Liver (tissue), 8 donors: ENCODE measurements at regions not wholly inside any gene's neighbourhood (a gene's known extent, or its start where the extent isn't known, plus 50 kb on each side); places are given as distances from the start of the nearest gene placed in this dataset.

Experiments
- DNase-seq: peaks from one replicate; pipeline ENCODE4 v3.0.0-alpha.2; 2017; ENCODE audit warnings: low spot score
- H3K27ac ChIP-seq, 2 donors: one replicate each; pipeline ENCODE4 v1.7.0; 2013; ENCODE audit warnings: inconsistent platforms in 2 of 2, low read length in 2 of 2, control low read depth in 1 of 2, low read depth in 1 of 2, mild to moderate bottlenecking in 1 of 2
- H3K27me3 ChIP-seq, 4 donors: one replicate each; pipeline versions ENCODE4 v1.6.1 to v1.7.0; 2013; ENCODE audit warnings: low read length in 3 of 4, inconsistent platforms in 1 of 4, mild to moderate bottlenecking in 1 of 4, moderate library complexity in 1 of 4; ENCODE audit not compliant: control insufficient read depth in 4 of 4, insufficient read depth in 4 of 4
- H3K36me3 ChIP-seq, 4 donors: one replicate each; pipeline versions ENCODE4 v1.6.1 to v1.7.0; 2013; ENCODE audit warnings: low read length in 3 of 4, mild to moderate bottlenecking in 3 of 4, low read depth in 1 of 4, moderate library complexity in 1 of 4; ENCODE audit not compliant: control insufficient read depth in 4 of 4, insufficient read depth in 3 of 4
- H3K4me1 ChIP-seq, 4 donors: one replicate each; pipeline versions ENCODE4 v1.6.1 to v1.7.0; 2013; ENCODE audit warnings: low read length in 3 of 4, mild to moderate bottlenecking in 3 of 4, moderate library complexity in 1 of 4; ENCODE audit not compliant: control insufficient read depth in 4 of 4, insufficient read depth in 4 of 4
- H3K4me3 ChIP-seq, 3 donors: one replicate each; pipeline versions ENCODE4 v1.6.1 to v1.7.0; 2013; ENCODE audit warnings: low read length in 3 of 3, control low read depth in 1 of 3, low read depth in 1 of 3, mild to moderate bottlenecking in 1 of 3
- H3K9ac ChIP-seq, 2 donors: one replicate each; pipeline ENCODE4 v1.7.0; 2013; ENCODE audit warnings: low read length in 2 of 2, mild to moderate bottlenecking in 2 of 2, moderate library complexity in 2 of 2, control low read depth in 1 of 2, low read depth in 1 of 2
- H3K9me3 ChIP-seq, 4 donors: one replicate each; pipeline versions ENCODE4 v1.6.1 to v1.7.0; 2013; ENCODE audit warnings: low read length in 3 of 4; ENCODE audit not compliant: control insufficient read depth in 4 of 4
- EGR1 ChIP-seq, 2 donors: IDR thresholded peaks; 2 replicates each; pipeline ENCODE4 v1.6.1; 2016 to 2018; ENCODE audit warnings: antibody characterized with exemption in 2 of 2, low read depth in 2 of 2
- FOXA1 ChIP-seq: IDR thresholded peaks from 2 replicates; pipeline ENCODE4 v1.6.1; 2016; ENCODE audit warnings: antibody characterized with exemption
- FOXA2 ChIP-seq: IDR thresholded peaks from 2 replicates; pipeline ENCODE4 v1.6.1; 2016; ENCODE audit warnings: antibody characterized with exemption
- GABPA ChIP-seq, 2 donors: IDR thresholded peaks in 1 of 2; conservative IDR thresholded peaks in 1 of 2; 2 replicates each; pipeline ENCODE4 v1.6.1; 2016; ENCODE audit warnings: antibody characterized with exemption in 2 of 2, mild to moderate bottlenecking in 1 of 2, moderate library complexity in 1 of 2
- HNF4A ChIP-seq, 2 donors: conservative IDR thresholded peaks; 2 replicates each; pipeline ENCODE4 v1.6.1; 2016; ENCODE audit warnings: antibody characterized with exemption in 2 of 2, mild to moderate bottlenecking in 2 of 2
- HNF4G ChIP-seq: IDR thresholded peaks from 2 replicates; pipeline ENCODE4 v1.6.1; 2016; ENCODE audit warnings: antibody characterized with exemption
- JUND ChIP-seq, 2 donors: IDR thresholded peaks; 2 replicates each; pipeline ENCODE4 v1.6.1; 2016; ENCODE audit warnings: antibody characterized with exemption in 2 of 2
- NR2F2 ChIP-seq: IDR thresholded peaks from 2 replicates; pipeline ENCODE4 v1.6.1; 2016; ENCODE audit warnings: antibody characterized with exemption
- RAD21 ChIP-seq, 2 donors: IDR thresholded peaks; 2 replicates each; pipeline ENCODE4 v1.6.1; 2016; ENCODE audit warnings: antibody characterized with exemption in 2 of 2, mild to moderate bottlenecking in 2 of 2
- RXRA ChIP-seq, 2 donors: IDR thresholded peaks; 2 replicates each; pipeline ENCODE4 v1.6.1; 2017 to 2018; ENCODE audit warnings: antibody characterized with exemption in 2 of 2, mild to moderate bottlenecking in 1 of 2
- SP1 ChIP-seq: IDR thresholded peaks from 2 replicates; pipeline ENCODE4 v1.6.1; 2018; ENCODE audit warnings: antibody characterized with exemption, mild to moderate bottlenecking
- TAF1 ChIP-seq: conservative IDR thresholded peaks from 2 replicates; pipeline ENCODE4 v1.6.1; 2016; ENCODE audit warnings: antibody characterized with exemption, mild to moderate bottlenecking
- YY1 ChIP-seq: IDR thresholded peaks from 2 replicates; pipeline ENCODE4 v1.6.1; 2016; ENCODE audit warnings: antibody characterized with exemption, mild to moderate bottlenecking
- WGBS: extraction: QIAGEN DNeasy Blood & Tissue Kit; methylation state at CpG from one replicate; pipeline ENCODE4 v1.1.7; 2013; 5-methylcytosine and 5-hydroxymethylcytosine counted together
- TF ChIP-seq, protein P1 (sequence below): fragments of 150-350 bp; IDR thresholded peaks from 2 replicates; pipeline ENCODE4 v1.5.1; 2017; ENCODE audit warnings: improper control_type of control experiment, low read depth, low read length; ENCODE audit not compliant: missing input control
- TF ChIP-seq, protein P2 (sequence below): IDR thresholded peaks from 2 replicates; pipeline ENCODE4 v1.6.1; 2016; ENCODE audit warnings: antibody characterized with exemption
- TF ChIP-seq, protein P3 (sequence below): IDR thresholded peaks from 2 replicates; pipeline ENCODE4 v1.6.1; 2016; ENCODE audit warnings: antibody characterized with exemption, mild to moderate bottlenecking
- TF ChIP-seq, protein P4 (sequence below): IDR thresholded peaks from 2 replicates; pipeline ENCODE4 v1.6.1; 2016; ENCODE audit warnings: antibody characterized with exemption
- TF ChIP-seq, protein P5 (sequence below): IDR thresholded peaks from 2 replicates; pipeline ENCODE4 v1.6.1; 2016; ENCODE audit warnings: antibody characterized with exemption
- donor health status: healthy.
- donor health status: healthy.
- donor health status: healthy.
- donor health status: healthy.
- donor health status: healthy.

DNA sequence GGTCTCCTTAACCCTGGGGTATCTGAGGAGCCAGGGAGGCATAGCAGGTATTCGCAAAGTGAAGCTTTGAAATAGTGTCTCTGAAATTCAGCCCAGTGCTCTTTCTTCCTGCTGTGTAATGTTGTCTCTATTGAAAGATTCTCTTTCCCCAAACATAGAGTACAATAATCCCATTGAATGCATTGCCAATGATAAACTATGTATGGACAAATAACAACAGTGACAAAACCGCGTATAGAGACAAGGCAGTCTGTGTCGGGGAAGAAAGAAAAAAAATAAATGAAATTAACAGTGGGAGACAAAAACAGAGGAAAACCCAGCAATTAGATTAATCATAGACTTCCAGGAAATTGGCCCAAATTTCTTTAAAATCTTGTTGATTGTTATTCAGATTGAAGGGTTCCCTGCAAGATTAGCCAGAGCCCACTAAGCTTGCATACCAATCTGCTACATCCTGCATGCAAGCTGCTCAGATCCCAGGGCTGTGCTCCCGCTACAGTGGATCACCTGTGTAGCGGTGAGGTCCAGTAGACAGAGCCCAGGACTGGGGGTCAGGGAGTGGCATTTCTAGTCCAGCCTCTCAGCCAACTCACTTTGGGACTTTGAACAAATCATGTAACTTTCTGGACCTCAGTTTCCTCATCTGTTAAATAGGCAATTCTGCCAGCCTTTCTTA is 492.8 kb downstream of the INSC start:
- H3K27me3 ChIP-seq = no peaks in the 10 kb centered on the region
- TF ChIP-seq TAF1 (no peak), RAD21 (IDR thresholded peaks at IDR 0.05) (no peak), GABPA (IDR thresholded peaks at IDR 0.05 in 1 of 2, conservative IDR thresholded peaks at IDR 0.05 in 1 of 2) (no peak), HNF4A (conservative IDR thresholded peaks at IDR 0.05) (no peak), RXRA (IDR thresholded peaks at IDR 0.05) (no peak), YY1 (no peak), JUND (IDR thresholded peaks at IDR 0.05) (no peak), EGR1 (IDR thresholded peaks at IDR 0.05; ENCODE audit: low read depth in 2 of 2) (no peak), HNF4G (no peak), FOXA2 (no peak), NR2F2 (no peak), FOXA1 (no peak), SP1 (no peak)
- TF ChIP-seq, protein P1, sequence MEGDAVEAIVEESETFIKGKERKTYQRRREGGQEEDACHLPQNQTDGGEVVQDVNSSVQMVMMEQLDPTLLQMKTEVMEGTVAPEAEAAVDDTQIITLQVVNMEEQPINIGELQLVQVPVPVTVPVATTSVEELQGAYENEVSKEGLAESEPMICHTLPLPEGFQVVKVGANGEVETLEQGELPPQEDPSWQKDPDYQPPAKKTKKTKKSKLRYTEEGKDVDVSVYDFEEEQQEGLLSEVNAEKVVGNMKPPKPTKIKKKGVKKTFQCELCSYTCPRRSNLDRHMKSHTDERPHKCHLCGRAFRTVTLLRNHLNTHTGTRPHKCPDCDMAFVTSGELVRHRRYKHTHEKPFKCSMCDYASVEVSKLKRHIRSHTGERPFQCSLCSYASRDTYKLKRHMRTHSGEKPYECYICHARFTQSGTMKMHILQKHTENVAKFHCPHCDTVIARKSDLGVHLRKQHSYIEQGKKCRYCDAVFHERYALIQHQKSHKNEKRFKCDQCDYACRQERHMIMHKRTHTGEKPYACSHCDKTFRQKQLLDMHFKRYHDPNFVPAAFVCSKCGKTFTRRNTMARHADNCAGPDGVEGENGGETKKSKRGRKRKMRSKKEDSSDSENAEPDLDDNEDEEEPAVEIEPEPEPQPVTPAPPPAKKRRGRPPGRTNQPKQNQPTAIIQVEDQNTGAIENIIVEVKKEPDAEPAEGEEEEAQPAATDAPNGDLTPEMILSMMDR = no peak
- TF ChIP-seq, protein P2, sequence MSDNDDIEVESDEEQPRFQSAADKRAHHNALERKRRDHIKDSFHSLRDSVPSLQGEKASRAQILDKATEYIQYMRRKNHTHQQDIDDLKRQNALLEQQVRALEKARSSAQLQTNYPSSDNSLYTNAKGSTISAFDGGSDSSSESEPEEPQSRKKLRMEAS = no peak
- TF ChIP-seq, protein P3, sequence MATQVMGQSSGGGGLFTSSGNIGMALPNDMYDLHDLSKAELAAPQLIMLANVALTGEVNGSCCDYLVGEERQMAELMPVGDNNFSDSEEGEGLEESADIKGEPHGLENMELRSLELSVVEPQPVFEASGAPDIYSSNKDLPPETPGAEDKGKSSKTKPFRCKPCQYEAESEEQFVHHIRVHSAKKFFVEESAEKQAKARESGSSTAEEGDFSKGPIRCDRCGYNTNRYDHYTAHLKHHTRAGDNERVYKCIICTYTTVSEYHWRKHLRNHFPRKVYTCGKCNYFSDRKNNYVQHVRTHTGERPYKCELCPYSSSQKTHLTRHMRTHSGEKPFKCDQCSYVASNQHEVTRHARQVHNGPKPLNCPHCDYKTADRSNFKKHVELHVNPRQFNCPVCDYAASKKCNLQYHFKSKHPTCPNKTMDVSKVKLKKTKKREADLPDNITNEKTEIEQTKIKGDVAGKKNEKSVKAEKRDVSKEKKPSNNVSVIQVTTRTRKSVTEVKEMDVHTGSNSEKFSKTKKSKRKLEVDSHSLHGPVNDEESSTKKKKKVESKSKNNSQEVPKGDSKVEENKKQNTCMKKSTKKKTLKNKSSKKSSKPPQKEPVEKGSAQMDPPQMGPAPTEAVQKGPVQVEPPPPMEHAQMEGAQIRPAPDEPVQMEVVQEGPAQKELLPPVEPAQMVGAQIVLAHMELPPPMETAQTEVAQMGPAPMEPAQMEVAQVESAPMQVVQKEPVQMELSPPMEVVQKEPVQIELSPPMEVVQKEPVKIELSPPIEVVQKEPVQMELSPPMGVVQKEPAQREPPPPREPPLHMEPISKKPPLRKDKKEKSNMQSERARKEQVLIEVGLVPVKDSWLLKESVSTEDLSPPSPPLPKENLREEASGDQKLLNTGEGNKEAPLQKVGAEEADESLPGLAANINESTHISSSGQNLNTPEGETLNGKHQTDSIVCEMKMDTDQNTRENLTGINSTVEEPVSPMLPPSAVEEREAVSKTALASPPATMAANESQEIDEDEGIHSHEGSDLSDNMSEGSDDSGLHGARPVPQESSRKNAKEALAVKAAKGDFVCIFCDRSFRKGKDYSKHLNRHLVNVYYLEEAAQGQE = no peak
- TF ChIP-seq, protein P4, sequence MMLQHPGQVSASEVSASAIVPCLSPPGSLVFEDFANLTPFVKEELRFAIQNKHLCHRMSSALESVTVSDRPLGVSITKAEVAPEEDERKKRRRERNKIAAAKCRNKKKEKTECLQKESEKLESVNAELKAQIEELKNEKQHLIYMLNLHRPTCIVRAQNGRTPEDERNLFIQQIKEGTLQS = no peak
- TF ChIP-seq, protein P5, sequence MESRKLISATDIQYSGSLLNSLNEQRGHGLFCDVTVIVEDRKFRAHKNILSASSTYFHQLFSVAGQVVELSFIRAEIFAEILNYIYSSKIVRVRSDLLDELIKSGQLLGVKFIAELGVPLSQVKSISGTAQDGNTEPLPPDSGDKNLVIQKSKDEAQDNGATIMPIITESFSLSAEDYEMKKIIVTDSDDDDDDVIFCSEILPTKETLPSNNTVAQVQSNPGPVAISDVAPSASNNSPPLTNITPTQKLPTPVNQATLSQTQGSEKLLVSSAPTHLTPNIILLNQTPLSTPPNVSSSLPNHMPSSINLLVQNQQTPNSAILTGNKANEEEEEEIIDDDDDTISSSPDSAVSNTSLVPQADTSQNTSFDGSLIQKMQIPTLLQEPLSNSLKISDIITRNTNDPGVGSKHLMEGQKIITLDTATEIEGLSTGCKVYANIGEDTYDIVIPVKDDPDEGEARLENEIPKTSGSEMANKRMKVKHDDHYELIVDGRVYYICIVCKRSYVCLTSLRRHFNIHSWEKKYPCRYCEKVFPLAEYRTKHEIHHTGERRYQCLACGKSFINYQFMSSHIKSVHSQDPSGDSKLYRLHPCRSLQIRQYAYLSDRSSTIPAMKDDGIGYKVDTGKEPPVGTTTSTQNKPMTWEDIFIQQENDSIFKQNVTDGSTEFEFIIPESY = no peak
- no peak for DNase-seq
- no peaks in the 10 kb centered on the region for H3K4me1 ChIP-seq
- H3K4me3 ChIP-seq = no peak overlapping the region
- H3K9ac ChIP-seq = no peak overlapping the region
- 90% methylated on average over 6 of the region's 6 CpGs for WGBS
- H3K9me3 ChIP-seq = no peaks in the 10 kb centered on the region
- no peak overlapping the region for H3K27ac ChIP-seq
- no peaks in the 10 kb centered on the region for H3K36me3 ChIP-seq
